ENCODE measurements at regions not wholly inside any gene's neighbourhood (a gene's known extent, or its start where the extent isn't known, plus 50 kb on each side); places are given as distances from the start of the nearest gene placed in this dataset.
"Not testable (repeated sequence)": the region's sequence is repeated elsewhere in the genome, so short reads cannot be mapped to it uniquely, and the experiment has no call there.

DNA sequence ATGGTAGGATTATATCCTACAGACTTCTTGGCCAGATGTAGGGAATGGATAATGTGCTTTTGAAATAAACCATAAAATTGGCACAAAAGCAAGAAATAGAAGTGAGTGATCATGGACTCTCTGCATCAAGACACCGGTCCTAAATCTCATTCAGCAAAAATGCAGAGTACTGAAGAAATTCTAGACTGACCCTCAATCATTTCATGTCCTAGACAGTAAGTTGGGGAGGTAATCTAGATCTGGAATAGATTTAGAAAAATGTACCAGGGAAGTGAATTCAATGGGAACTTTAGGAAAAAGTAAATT is 69.7 kb upstream of the ADTRP start:
- ATAC-seq (ENCODE audit: low FRiP score): no peak
- no peak for TF ChIP-seq CTCF (IDR thresholded peaks at IDR 0.05)
- no peak for DNase-seq (ENCODE audit: low spot score)

GRCh38 chr6:11847515-11848345 is 69.1 kb upstream of the ADTRP start:
- ATAC-seq (ENCODE audit: low FRiP score) (no peak), DNase-seq (ENCODE audit: low spot score) (no peak)
- TF ChIP-seq CTCF (IDR thresholded peaks at IDR 0.05): no peak

GRCh38 chr6:11847068-11847467 is 68.5 kb upstream of the ADTRP start:
- ATAC-seq (ENCODE audit: low FRiP score); DNase-seq (ENCODE audit: low spot score): not testable (repeated sequence)

- TF ChIP-seq CTCF (IDR thresholded peaks at IDR 0.05): no peak
- DNase-seq (ENCODE audit: low spot score): no peak
- no peak for ATAC-seq (ENCODE audit: low FRiP score)
Observed at GRCh38 chr6:11845664-11846577, 67.3 kb upstream of the ADTRP start.

- DNase-seq (ENCODE audit: low spot score); ATAC-seq (ENCODE audit: low FRiP score): not testable (repeated sequence)
Observed at GRCh38 chr6:11842795-11843194, 64.2 kb upstream of the ADTRP start.

DNA sequence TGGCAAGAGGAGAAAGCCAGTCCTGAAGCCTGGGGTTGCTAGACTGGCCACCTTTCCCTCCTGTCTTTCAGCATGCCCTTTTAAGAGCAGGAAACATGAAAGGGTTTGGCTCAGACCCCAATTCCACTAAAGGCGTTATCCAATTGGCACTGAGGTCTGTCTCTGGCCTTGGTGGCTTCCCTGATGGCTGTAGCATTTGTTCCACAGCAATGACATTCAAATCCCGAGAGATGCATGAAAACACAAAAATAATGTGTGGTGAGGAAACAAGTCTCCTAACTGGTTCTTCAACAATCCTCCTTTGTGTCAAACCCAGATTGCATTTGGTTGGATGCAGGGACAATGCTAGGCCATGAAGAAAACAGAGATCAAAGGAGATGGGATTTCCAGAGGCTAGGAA is 56.5 kb upstream of the ADTRP start:
- ATAC-seq (ENCODE audit: low FRiP score): no peak
- no peak for DNase-seq (ENCODE audit: low spot score)
- TF ChIP-seq CTCF (IDR thresholded peaks at IDR 0.05): no peak

GRCh38 chr6:11833626-11834592 is 55.3 kb upstream of the ADTRP start:
- DNase-seq (ENCODE audit: low spot score) (no peak), ATAC-seq (ENCODE audit: low FRiP score) (no peak)
- TF ChIP-seq CTCF (IDR thresholded peaks at IDR 0.05): no peak

All from omental fat pad (tissue), 3 donors.